ENCODE measurements at regions not wholly inside any gene's neighbourhood (a gene's known extent, or its start where the extent isn't known, plus 50 kb on each side); places are given as distances from the start of the nearest gene placed in this dataset.

DNA sequence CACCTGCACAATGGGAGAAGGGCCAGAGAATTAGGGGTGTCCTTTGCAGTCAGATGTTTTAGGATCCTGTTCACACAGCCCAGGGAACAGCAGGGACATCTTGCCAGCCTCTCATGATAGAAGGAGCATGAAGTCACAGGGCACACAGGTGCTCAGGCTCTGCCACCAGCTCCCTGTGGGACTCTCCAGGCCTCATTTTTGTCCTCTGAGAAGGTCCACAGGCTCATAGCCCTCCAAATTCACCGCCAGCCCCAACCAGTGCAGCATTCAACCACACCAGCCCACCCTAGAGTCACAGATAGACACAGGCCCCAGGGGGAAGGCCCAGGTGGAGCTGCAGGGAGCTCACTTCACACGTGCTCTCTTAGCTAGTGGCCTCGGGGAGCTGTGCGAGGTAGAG, 391.7 kb downstream of the TNS1 start:
- no peak for TF ChIP-seq CTCF (IDR thresholded peaks at IDR 0.05; ENCODE audit: insufficient read depth, low read depth, low read length)
- TF ChIP-seq EZH2 (IDR thresholded peaks at IDR 0.05; ENCODE audit: insufficient read depth, low read length) = no peak
